ENCODE measurements at regions not wholly inside any gene's neighbourhood (a gene's known extent, or its start where the extent isn't known, plus 50 kb on each side); places are given as distances from the start of the nearest gene placed in this dataset.

GRCh38 chr2:125106710-125107109 lies 1081.6 kb downstream of the CNTNAP5 start:
- POLR2A ChIA-PET = no interaction called here
- no peak overlapping the region for H3K27ac ChIP-seq (ENCODE audit: extremely low read length, insufficient read depth, low read length)
- CTCF ChIA-PET (ENCODE audit: low intra/inter-chr PET ratio, low total read pairs) = no interaction called here
- no peak overlapping the region for H2AFZ ChIP-seq (ENCODE audit: low read length)
- no peak overlapping the region for H3K4me3 ChIP-seq (replicated peaks in 1 of 3; ENCODE audit: insufficient read depth in 1 of 3, low read depth in 2 of 3, low read length in 3 of 3)
- intact Hi-C loops (cut with micrococcal nuclease; ENCODE audit: unreplicated experiment) = no loop called here
- H4K20me1 ChIP-seq (ENCODE audit: insufficient read depth, low read length) = no peaks in the 10 kb centered on the region
- peaks cover 44% of the 10 kb centered on the region for H3K9me3 ChIP-seq (ENCODE audit: low read length)
- no peaks in the 10 kb centered on the region for H3K4me1 ChIP-seq (ENCODE audit: insufficient read depth, low read length)
- no peak for FAIRE-seq
- H3K4me2 ChIP-seq (ENCODE audit: low read depth, low read length) = no peak overlapping the region
- no peaks in the 10 kb centered on the region for H3K36me3 ChIP-seq (replicated peaks in 1 of 2; ENCODE audit: control insufficient read depth in 1 of 2, insufficient read depth in 2 of 2, low read length in 2 of 2)
- no peaks in the 10 kb centered on the region for H3K27me3 ChIP-seq (ENCODE audit: control insufficient read depth in 1 of 2, insufficient read depth in 2 of 2, low read length in 2 of 2)
- no peak overlapping the region for H3K9ac ChIP-seq (ENCODE audit: insufficient read depth, low read depth, low read length)
- no TSS peak for BruUV-seq (replicated peaks)
- ATAC-seq = no peak
- TF ChIP-seq NFIC (IDR thresholded peaks at IDR 0.05; ENCODE audit: low read length) (no peak), CEBPB (IDR thresholded peaks at IDR 0.05; ENCODE audit: borderline replicate concordance, low read depth, low read length) (peak; percentile 58; the same call in 1 of the 2 replicates), AGO2 (optimal IDR thresholded peaks at IDR 0.05; ENCODE audit: low read depth, low read length) (no peak), GABPB1 (CRISPR knock-in tag; IDR thresholded peaks at IDR 0.05) (no peak), ZNF562 (CRISPR knock-in tag; IDR thresholded peaks at IDR 0.05; ENCODE audit: borderline replicate concordance) (no peak), SMC3 (IDR thresholded peaks at IDR 0.05; ENCODE audit: low read length) (no peak), ZNF296 (CRISPR knock-in tag; conservative IDR thresholded peaks at IDR 0.05) (no peak), ATF7 (IDR thresholded peaks at IDR 0.05) (peak; percentile 19; the same call in 1 of the 2 replicates), ATF7 (CRISPR knock-in tag; IDR thresholded peaks at IDR 0.05) (no peak), TFDP1 (CRISPR knock-in tag; IDR thresholded peaks at IDR 0.05; ENCODE audit: borderline replicate concordance) (no peak), KMT2B (CRISPR knock-in tag; IDR thresholded peaks at IDR 0.05) (no peak), SMARCC2 (IDR thresholded peaks at IDR 0.05) (no peak)
- H3K79me2 ChIP-seq (ENCODE audit: insufficient read depth, low read length) = no peaks in the 10 kb centered on the region
- in situ Hi-C loops (cut with HindIII; ENCODE audit: extremely low pct_ligation_motif_present, low pct_unique_long_range_greater_than_20kb) = no loop called here
- no peak for DNase-seq (ENCODE audit: low spot score)

All from HepG2 (cell line).